ENCODE measurements at regions not wholly inside any gene's neighbourhood (a gene's known extent, or its start where the extent isn't known, plus 50 kb on each side); places are given as distances from the start of the nearest gene placed in this dataset.
"Not testable (repeated sequence)": the region's sequence is repeated elsewhere in the genome, so short reads cannot be mapped to it uniquely, and the experiment has no call there.

GRCh38 chr21:9697751-9698150 lies 823.6 kb upstream of the TPTE start:
- DNase-seq, result not testable (repeated sequence)

GRCh38 chr21:9705016-9705415 lies 816.4 kb upstream of the TPTE start:
- DNase-seq, result not testable (repeated sequence)

GRCh38 chr21:9705455-9705854 lies 815.9 kb upstream of the TPTE start:
- DNase-seq, result not testable (repeated sequence)

- DNase-seq, result not testable (repeated sequence)
Measured at GRCh38 chr21:9724542-9724941, 796.8 kb upstream of the TPTE start.

GRCh38 chr21:9727187-9727586 lies 794.2 kb upstream of the TPTE start:
- not testable (repeated sequence) for DNase-seq

GRCh38 chr21:9728219-9728992 lies 793.0 kb upstream of the TPTE start:
- DNase-seq, result not testable (repeated sequence)

GRCh38 chr21:9730866-9731265 lies 790.5 kb upstream of the TPTE start:
- DNase-seq, result no peak

- DNase-seq, result not testable (repeated sequence)
Measured at GRCh38 chr21:9731317-9731716, 790.1 kb upstream of the TPTE start.

GRCh38 chr21:9732605-9733004 lies 788.8 kb upstream of the TPTE start:
- not testable (repeated sequence) for DNase-seq

GRCh38 chr21:9733761-9734558 lies 787.4 kb upstream of the TPTE start:
- DNase-seq, result not testable (repeated sequence)

GRCh38 chr21:9735421-9735961 lies 785.9 kb upstream of the TPTE start:
- no peak for DNase-seq

GRCh38 chr21:9737301-9737700 lies 784.1 kb upstream of the TPTE start:
- DNase-seq, result not testable (repeated sequence)

GRCh38 chr21:9737871-9738515 lies 783.4 kb upstream of the TPTE start:
- not testable (repeated sequence) for DNase-seq

- DNase-seq, result no peak
Measured at GRCh38 chr21:9738527-9738926, 782.9 kb upstream of the TPTE start.

- no peak for DNase-seq
Measured at GRCh38 chr21:9739240-9739639, 782.1 kb upstream of the TPTE start.

- not testable (repeated sequence) for DNase-seq
Measured at GRCh38 chr21:9740177-9740941, 781.0 kb upstream of the TPTE start.

- DNase-seq, result not testable (repeated sequence)
Measured at GRCh38 chr21:9740991-9741742, 780.2 kb upstream of the TPTE start.

- DNase-seq, result not testable (repeated sequence)
Measured at GRCh38 chr21:9743566-9743965, 777.8 kb upstream of the TPTE start.

- not testable (repeated sequence) for DNase-seq
Measured at GRCh38 chr21:9744166-9744565, 777.2 kb upstream of the TPTE start.

GRCh38 chr21:9744593-9744992 lies 776.8 kb upstream of the TPTE start:
- not testable (repeated sequence) for DNase-seq

GRCh38 chr21:9745457-9746108 lies 775.8 kb upstream of the TPTE start:
- DNase-seq, result not testable (repeated sequence)

Data from COR-L47 (cell line).